ENCODE measurements at regions not wholly inside any gene's neighbourhood (a gene's known extent, or its start where the extent isn't known, plus 50 kb on each side); places are given as distances from the start of the nearest gene placed in this dataset.

DNA sequence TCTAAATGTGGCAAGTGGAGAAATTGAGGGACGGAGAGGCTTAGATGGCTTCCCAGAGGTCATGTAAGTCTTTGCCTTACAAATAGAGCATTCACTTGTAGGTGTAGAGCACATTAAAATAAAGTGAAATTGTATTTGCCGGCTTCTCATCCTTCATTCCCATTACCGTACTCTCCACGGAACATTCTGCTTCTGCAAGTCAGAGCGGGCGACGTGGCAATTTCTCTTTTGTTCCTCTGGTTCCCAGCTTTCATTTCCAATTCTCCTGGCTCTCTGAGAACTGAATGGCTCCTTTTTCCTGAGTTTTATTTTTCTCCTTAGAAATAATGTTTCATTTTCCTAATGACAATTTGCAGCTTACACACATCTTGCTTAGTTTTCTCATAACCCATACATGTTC is 51.3 kb upstream of the PFKP start:
- DNase-seq (ENCODE audit: low spot score), result no peak

DNA sequence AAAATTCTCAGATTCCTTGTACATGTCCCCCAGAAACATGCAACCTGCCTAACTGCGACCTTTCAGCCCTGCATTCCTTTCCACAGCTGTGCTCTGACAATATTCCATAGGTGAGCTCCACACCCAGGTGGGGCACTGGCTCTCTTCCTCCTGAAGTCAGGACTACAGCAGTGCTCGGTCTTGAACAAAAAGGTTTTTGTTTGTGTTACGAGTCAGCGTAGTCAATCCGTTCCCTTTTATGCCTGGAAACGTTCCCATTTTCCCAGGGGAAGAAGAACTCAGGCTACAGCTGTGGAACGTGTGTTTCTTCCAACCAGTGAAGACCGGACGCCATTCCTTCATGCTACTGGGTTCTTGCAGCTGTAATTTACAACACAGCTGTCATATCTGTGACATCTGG is 52.4 kb upstream of the PFKP start:
- DNase-seq (ENCODE audit: low spot score), result no peak

DNA sequence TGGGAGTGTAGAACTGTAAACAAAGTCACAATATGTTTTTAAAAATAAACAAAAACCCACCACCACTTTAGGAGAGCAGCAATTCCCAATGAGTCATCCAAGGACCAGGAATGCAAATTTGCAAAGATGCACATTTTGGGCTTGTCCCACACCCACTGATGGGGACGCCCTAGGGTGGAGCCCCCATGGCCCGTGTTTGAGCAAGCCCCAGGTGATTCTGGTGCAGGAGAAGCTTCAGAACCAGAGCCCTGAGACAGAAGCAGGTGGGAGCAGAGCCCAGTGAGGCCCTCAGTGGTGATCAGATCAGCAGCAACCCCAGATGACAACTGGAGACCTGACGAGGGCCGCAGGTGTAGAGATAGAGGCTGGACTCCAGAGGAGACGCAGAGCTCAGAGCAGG is 55.1 kb upstream of the PFKP start:
- no peak for DNase-seq (ENCODE audit: low spot score)

- DNase-seq (ENCODE audit: low spot score), result no peak
Observed at GRCh38 chr10:3010816-3011460, 56.4 kb upstream of the PFKP start.

GRCh38 chr10:3010334-3010733 is 57.0 kb upstream of the PFKP start:
- DNase-seq (ENCODE audit: low spot score), result no peak

DNA sequence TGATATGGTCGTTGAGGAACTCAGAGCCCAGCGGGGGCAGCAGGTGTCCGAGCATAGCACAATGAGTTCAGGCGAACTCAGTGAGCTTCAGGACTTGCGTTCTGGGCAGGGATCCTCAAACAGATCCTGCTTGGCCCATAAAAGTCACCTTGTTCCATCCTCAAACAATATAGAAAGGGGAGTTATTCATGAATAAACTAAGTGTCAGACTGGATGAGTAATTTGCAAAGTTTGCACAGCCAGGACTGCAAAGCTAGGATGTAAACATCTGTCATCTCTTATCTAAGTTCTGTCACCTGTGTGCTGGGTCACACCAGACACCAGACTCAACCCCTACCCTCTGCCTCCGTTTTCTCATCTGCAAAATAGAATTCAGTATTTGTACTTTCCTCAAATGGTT is 58.0 kb upstream of the PFKP start:
- DNase-seq (ENCODE audit: low spot score), result no peak

DNA sequence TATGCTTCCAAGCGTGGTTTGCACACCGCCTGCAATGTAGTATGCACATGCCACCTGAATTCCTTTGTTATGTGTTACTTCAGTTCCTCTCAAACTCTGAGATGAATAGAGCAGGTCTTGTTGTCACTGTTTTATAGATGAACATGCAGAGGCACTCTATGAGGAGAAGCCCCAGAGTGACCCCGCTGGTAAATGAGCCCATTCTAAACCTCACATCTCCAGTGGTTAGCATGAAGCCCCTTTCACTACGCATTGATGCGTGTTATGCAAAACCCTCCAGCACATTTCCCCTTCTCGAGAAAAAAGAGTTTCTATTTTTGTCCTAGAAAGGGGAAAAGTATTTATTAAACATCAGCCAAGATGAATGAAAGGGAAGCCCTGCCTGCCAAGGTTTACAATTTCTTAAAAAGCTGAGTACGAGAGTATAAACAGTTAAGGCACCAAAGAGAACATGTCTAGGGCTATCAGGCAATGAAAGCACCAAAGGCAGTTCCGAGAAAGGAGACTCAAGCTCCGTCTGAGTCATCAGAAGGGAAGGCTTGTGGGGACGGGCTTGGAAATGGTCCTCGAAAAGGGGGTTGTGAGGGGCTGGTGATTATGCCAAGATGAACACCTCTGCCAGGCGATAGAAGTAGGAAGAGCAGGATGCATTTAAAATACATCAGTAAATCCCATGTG is 58.7 kb upstream of the PFKP start:
- DNase-seq (ENCODE audit: low spot score), result no peak

DNA sequence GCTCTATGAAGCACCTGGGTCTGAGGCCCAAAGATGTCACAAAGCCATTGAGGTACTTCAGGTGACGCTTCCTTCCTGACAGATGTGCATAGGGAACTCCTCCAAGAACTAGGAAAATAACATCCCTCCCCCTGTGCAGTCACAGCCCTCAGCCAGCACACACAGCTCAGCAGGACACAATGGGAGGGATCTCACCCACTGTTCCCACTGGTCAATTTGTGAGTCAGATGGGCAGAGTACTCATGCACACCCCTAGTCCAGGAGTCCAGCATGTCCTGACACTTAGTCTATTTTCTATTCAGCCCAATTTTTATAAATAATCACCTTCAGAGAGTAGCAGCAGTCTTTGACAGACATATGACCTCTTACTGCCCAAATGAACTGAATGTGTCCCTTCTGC is 60.7 kb upstream of the PFKP start:
- DNase-seq (ENCODE audit: low spot score), result no peak

DNA sequence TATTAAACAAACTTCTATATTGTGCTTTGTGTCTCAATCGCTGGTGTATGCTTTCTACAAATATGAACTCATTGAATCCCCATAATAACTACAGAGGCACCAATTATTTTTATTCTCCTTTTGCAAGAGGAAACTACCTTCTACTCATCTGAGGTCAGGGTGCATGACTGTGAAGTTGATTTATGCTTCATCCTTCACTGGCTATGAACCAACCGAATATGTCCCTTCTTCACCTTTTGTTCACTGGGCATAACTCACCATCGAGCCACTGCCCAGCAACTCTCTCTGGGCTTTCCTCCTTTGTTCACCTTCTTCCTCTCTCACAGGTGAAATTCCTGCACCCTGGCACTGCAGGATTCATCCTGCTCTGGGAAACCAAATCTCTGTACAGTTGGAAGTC is 61.3 kb upstream of the PFKP start:
- no peak for DNase-seq (ENCODE audit: low spot score)

DNA sequence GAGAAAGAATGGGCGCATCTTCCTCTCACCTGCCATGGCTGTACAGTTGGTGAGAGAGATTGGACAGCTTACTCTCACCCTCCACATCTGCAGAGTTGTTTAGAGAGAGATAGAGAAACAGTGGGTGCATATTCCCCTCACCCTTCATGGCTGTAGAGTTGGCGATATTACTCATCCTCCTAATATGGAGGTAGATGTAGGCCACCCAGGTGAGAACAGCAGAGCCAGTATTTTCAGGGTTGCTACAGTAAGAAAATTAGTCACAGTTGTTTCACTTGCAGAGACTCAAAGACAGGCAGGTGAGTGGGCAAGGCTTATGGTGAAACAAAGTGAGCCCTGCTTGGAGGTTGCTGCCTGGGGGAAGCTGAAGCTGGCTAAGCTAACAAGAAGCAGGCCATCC is 65.0 kb upstream of the PFKP start:
- DNase-seq (ENCODE audit: low spot score), result no peak

- no peak for DNase-seq (ENCODE audit: low spot score)
Observed at GRCh38 chr10:3000048-3000447, 67.3 kb upstream of the PFKP start.

GRCh38 chr10:2994221-2994961 is 73.0 kb upstream of the PFKP start:
- DNase-seq (ENCODE audit: low spot score), result no peak

DNA sequence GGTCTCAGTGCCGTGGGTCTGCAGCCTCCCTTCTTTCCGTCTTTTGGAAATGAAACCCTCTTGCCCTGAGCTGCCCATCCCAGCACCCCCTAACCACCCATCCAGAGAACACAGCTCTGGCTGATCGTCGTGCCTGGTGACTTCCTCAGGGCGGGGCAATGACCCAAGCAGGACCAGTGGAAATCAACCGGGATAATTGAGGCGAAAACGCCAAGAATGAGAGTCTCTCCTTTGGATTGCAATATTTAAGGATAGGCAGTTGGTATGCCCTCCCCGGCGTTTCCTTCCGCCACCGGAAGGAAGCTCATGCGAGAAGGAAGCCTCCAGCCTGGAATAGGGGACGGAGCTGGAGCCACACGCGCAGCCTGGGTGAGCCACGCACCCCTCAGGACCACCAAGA is 73.7 kb upstream of the PFKP start:
- DNase-seq (ENCODE audit: low spot score), result no peak

DNA sequence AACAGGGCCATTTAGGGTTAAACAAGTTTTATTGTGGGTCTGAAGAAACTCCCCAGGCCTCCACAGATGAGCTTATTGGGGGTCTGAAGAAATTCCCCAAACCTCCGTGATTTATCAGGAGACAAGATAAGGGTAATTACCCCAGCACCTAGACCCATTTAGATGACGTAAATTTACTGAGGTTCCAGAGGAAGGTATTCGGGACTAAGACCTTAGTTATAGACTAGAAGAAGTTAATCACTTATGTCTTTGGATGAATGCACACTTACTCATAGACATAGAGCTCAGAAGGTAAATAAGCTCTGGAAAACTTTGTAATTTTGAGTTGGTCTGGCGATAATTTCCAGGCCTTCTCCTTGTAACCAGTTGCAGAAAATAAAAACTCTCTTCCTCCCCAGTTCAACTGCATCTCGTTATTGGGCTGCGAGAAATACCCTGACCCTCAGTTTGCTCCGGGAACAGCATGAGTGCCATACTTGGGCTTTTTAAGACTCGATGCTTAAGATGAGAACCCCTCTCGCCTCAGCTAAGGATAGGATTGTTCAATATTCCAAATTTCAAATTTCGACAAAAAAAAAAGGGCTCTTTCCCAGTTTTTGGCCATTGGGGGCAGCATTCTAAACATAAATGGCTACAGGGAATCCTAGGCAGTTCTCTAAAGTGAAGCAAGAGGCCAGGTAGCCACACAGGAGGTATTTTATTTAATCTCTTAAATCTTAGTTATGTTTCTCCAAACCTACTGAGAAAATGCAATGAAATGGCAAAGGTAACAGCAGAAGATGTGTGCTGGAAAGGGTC is 74.7 kb upstream of the PFKP start:
- no peak for DNase-seq (ENCODE audit: low spot score)

GRCh38 chr10:2990764-2991163 is 76.6 kb upstream of the PFKP start:
- DNase-seq (ENCODE audit: low spot score), result no peak

DNA sequence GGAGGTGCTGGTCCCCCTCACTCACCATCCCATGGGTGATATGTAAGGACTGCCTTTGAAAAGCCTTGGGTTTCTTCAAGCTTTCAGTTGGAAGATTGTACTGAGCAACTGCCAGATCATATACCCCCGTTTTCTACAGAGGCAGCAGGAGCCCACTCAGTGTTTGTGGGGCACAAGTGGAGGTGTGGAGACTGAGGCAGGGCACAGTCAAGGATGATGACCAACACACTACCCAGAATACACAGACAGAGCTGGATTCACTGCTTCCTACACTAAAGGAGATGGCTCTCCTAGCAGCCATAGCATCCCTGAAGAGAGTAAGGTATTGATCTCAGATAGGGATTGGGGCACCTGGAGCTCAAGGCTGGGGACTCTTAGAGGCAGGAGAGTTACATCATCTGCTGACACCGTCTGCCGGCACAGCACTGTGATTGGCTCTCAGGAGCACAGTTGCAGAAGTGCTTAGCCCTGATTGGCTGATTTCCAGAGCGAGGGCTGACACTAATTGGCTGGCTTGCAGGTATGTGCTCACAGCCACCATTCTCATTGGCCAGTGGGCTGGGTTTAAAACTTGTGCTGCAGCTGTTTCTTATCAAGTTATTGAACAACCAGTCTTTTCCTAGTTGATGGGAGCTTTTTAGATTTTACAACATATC is 77.9 kb upstream of the PFKP start:
- no peak for DNase-seq (ENCODE audit: low spot score)

GRCh38 chr10:2987185-2987768 is 80.1 kb upstream of the PFKP start:
- no peak for DNase-seq (ENCODE audit: low spot score)

- DNase-seq (ENCODE audit: low spot score), result no peak
Observed at GRCh38 chr10:2986391-2986801, 81.0 kb upstream of the PFKP start.

GRCh38 chr10:2985729-2986232 is 81.6 kb upstream of the PFKP start:
- DNase-seq (ENCODE audit: low spot score), result no peak

- DNase-seq (ENCODE audit: low spot score), result no peak
Observed at GRCh38 chr10:2984682-2985081, 82.7 kb upstream of the PFKP start.

DNA sequence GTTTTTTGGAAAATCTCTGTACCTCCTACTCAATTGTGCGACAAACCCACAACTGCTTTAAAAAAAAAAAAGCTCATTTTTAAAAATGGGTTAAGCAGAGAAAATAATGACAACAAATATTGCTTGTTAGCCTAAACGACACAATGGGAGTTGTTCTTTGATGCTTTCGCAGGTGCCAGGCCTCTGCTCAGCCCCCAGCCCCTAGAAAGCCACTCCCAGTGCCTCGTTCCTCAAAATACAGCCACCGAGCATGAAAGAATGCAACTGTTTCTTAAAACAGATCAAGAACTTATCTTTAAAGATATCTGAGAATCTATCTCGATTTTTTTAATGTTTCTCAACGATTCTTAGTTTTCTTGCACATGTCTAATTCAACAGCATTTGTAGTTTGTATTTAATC is 85.2 kb upstream of the PFKP start:
- no peak for DNase-seq (ENCODE audit: low spot score)

Data from CD4-positive, alpha-beta T cell treated with Interleukin-2 at 100 ng/mL for 4 hours (primary cell).